ENCODE measurements at regions not wholly inside any gene's neighbourhood (a gene's known extent, or its start where the extent isn't known, plus 50 kb on each side); places are given as distances from the start of the nearest gene placed in this dataset.

DNA sequence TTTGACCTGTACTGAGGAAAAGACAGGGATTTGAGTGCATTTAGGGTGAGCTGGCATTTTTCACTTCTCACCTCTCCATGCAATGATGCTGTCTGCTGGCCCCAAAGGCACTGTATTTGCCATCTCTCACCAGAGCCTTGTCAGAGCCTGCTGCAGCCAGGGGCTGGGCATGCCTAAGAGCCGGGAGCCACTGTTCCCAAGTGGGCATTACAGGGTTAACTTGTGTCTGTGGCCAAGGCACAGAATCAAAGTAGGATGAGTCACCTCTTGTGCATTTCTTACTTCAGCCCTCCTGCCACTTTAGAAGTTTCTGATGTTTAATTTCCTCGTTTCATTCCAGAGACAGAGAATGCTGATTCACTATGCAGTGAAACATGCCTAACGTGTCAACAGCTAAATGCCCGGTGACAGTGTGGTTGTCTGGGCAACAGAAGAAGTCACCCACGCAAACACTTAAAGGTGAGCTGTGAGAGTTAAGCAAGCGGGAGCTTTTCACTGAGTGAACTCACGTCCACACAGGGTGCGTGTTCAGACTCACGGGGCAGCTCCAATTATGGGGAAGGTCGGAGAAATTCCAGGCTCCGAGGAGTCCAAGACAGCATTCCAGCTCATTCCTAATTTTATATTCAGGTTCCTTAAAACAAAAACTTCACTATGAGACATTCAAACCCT lies 57.1 kb upstream of the IGFBP3 start:
- Mint-ChIP-seq H3K4me3 (peak overlapping the region; percentile 78), H3K36me3 (peaks cover 8% of the 10 kb centered on the region), H3K27ac (peak overlapping the region; percentile 97), H3K9me3 (peaks cover 8% of the 10 kb centered on the region), H3K27me3 (no peaks in the 10 kb centered on the region), H3K4me1 (ENCODE audit: unreplicated experiment) (peaks cover 22% of the 10 kb centered on the region)
- no peak for DNase-seq (ENCODE audit: extremely low spot score, unreplicated experiment)
- TF ChIP-seq, protein P1, sequence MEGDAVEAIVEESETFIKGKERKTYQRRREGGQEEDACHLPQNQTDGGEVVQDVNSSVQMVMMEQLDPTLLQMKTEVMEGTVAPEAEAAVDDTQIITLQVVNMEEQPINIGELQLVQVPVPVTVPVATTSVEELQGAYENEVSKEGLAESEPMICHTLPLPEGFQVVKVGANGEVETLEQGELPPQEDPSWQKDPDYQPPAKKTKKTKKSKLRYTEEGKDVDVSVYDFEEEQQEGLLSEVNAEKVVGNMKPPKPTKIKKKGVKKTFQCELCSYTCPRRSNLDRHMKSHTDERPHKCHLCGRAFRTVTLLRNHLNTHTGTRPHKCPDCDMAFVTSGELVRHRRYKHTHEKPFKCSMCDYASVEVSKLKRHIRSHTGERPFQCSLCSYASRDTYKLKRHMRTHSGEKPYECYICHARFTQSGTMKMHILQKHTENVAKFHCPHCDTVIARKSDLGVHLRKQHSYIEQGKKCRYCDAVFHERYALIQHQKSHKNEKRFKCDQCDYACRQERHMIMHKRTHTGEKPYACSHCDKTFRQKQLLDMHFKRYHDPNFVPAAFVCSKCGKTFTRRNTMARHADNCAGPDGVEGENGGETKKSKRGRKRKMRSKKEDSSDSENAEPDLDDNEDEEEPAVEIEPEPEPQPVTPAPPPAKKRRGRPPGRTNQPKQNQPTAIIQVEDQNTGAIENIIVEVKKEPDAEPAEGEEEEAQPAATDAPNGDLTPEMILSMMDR (conservative IDR thresholded peaks at IDR 0.05) = no peak

DNA sequence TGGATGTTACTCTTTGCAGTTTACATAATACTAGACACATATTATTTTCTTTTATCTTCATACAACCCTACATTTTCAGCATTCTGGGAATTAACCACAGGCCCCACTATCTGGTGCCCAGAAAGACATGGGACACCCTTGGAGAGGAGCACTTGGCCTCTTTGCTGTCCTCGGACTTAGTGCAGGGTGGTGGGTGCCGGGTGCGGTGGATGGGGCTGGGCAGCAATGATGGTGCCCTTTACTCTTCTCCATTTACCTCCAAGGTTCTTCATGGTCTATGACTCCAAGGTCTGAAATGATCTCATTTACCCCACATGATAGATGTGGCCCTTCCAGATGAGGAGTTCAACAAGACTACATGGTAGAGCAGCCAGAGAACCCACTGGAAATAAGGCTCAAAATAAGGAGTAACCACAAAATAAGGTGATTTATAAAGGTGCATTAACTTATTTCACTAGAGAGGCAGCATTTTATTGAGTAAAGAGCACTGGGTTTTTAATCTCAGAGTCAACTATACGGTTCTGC lies 56.2 kb upstream of the IGFBP3 start:
- TF ChIP-seq, protein P1 (conservative IDR thresholded peaks at IDR 0.05) = no peak
- no peak for DNase-seq (ENCODE audit: extremely low spot score, unreplicated experiment)
- H3K27ac Mint-ChIP-seq = peak overlapping the region; percentile 97
- H3K27me3 Mint-ChIP-seq = no peaks in the 10 kb centered on the region
- peaks cover 8% of the 10 kb centered on the region for H3K9me3 Mint-ChIP-seq
- no peak overlapping the region for H3K4me3 Mint-ChIP-seq
- H3K4me1 Mint-ChIP-seq (ENCODE audit: unreplicated experiment) = peaks cover 22% of the 10 kb centered on the region
- H3K36me3 Mint-ChIP-seq = peaks cover 8% of the 10 kb centered on the region

DNA sequence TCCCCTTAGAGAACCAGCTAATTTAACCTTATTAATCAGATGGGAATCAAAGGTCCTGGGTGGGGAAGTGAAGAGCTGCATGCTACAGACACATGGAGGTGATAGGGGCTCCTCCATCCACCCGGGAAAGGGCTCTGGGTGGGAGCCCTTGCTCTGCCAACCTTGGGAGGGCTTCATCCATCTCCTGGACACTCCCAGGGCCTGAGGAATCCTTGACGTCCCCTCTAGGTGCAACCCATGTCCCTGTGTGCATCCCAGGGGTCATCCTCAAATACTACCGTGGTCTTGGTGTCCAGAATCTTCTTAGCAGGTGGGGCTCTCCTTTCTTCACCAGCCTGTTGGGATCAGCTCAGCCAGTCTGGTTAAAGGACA lies 55.4 kb upstream of the IGFBP3 start:
- Mint-ChIP-seq H3K27me3 (no peaks in the 10 kb centered on the region), H3K4me3 (no peak overlapping the region), H3K9me3 (peaks cover 8% of the 10 kb centered on the region), H3K27ac (peak overlapping the region; percentile 48), H3K36me3 (peaks cover 8% of the 10 kb centered on the region), H3K4me1 (ENCODE audit: unreplicated experiment) (peaks cover 22% of the 10 kb centered on the region)
- TF ChIP-seq, protein P1 (conservative IDR thresholded peaks at IDR 0.05) = no peak
- DNase-seq (ENCODE audit: extremely low spot score, unreplicated experiment) = no peak

DNA sequence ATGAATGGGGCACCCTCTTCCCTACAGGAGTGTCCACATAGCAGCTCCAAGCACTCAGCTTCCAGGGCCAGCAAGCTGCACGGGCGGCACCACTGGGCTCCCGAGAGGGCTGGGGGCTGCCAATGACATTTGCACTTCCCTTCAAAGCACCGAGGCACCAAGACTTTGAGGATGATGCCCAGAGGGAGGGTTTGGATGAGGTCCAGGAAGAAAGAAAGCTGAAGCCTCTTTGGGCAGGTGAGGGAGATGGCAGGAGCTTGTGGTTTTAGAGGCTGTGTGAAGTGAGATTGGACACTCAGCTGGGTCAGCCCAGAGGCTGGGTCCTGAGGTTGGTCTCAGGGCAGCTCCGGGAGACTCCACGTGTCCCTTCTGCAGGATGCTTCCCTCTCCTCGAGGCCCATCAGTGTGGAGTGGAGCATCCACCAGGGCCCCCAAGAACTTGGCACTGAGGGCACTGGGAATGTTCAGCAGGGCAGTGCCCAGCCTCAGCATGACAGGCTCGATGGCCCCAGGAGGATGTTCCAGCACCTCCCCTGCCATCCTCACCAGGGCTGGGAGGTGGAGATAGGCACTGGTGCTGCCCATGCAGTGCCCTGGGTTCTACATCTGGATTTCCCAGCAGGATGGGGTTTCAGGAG lies 54.9 kb upstream of the IGFBP3 start:
- no peak for DNase-seq (ENCODE audit: extremely low spot score, unreplicated experiment)
- Mint-ChIP-seq H3K36me3 (peaks cover 8% of the 10 kb centered on the region), H3K4me1 (ENCODE audit: unreplicated experiment) (peaks cover 22% of the 10 kb centered on the region), H3K27me3 (no peaks in the 10 kb centered on the region), H3K9me3 (peaks cover 8% of the 10 kb centered on the region), H3K27ac (no peak overlapping the region), H3K4me3 (no peak overlapping the region)
- TF ChIP-seq, protein P1 (conservative IDR thresholded peaks at IDR 0.05) = no peak

DNA sequence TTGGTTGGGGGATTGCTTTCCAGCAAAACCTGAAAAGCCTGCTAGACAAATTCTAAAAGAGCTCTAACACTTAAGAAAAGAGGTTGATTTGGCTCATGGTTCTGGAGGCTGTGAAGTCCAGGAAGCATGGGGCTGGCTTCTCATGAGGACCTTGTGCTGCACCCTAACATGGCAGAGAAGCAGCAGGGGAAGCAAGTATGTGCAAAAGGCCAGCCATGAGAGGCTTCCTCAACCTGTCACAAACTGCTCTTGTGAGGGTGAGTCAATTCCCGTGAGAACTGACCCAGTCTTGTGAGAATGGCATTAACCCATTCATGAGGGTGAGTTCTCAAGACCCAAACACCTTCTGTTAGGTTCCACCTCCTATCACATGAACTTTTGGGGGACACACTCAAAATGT lies 54.3 kb upstream of the IGFBP3 start:
- Mint-ChIP-seq H3K36me3 (peaks cover 8% of the 10 kb centered on the region), H3K27me3 (no peaks in the 10 kb centered on the region), H3K4me3 (peak overlapping the region; percentile 43), H3K27ac (peak overlapping the region; percentile 79), H3K4me1 (ENCODE audit: unreplicated experiment) (peaks cover 22% of the 10 kb centered on the region), H3K9me3 (peaks cover 8% of the 10 kb centered on the region)
- no peak for DNase-seq (ENCODE audit: extremely low spot score, unreplicated experiment)
- TF ChIP-seq, protein P1 (conservative IDR thresholded peaks at IDR 0.05) = no peak
